HUES64 (cell line): ENCODE measurements at regions not wholly inside any gene's neighbourhood (a gene's known extent, or its start where the extent isn't known, plus 50 kb on each side); places are given as distances from the start of the nearest gene placed in this dataset.

ENCODE experiments used
- H3K27ac ChIP-seq: 2 replicates; pipeline ENCODE4 v1.7.0; 2013; ENCODE audit warnings: low read depth, low read length, inconsistent platforms
- H3K27me3 ChIP-seq: 2 replicates; pipeline ENCODE4 v1.6.1; 2013; ENCODE audit warnings: mild to moderate bottlenecking, low read length; ENCODE audit not compliant: insufficient read depth
- H3K36me3 ChIP-seq: 2 replicates; pipeline ENCODE4 v1.6.1; 2013; ENCODE audit warnings: mild to moderate bottlenecking, low read length; ENCODE audit not compliant: insufficient read depth
- H3K4me1 ChIP-seq: 2 replicates; pipeline ENCODE4 v1.6.1; 2013; ENCODE audit warnings: mild to moderate bottlenecking, low read length, moderate library complexity; ENCODE audit not compliant: insufficient read depth
- H3K4me3 ChIP-seq: 2 replicates; pipeline ENCODE4 v1.5.1; 2013; ENCODE audit warnings: mild to moderate bottlenecking, low read length, moderate library complexity
- H3K9ac ChIP-seq: 2 replicates; pipeline ENCODE4 v1.6.1; 2013; ENCODE audit warnings: mild to moderate bottlenecking, low read depth, low read length
- H3K9me3 ChIP-seq: 2 replicates; pipeline ENCODE4 v1.6.1; 2013; ENCODE audit warnings: low read depth, low read length; ENCODE audit not compliant: insufficient read depth
- WGBS: fragments of 150-250, 120-280 bp; methylation state at CpG from one replicate; pipeline ENCODE4 v1.1.7; 2013; ENCODE audit warnings: missing lambda C conversion rate; 5-methylcytosine and 5-hydroxymethylcytosine counted together

- no peak overlapping the region for H3K4me3 ChIP-seq
- no peaks in the 10 kb centered on the region for H3K27me3 ChIP-seq
- H3K9ac ChIP-seq = no peak overlapping the region
- H3K36me3 ChIP-seq = no peaks in the 10 kb centered on the region
- H3K9me3 ChIP-seq = no peaks in the 10 kb centered on the region
- H3K4me1 ChIP-seq = no peaks in the 10 kb centered on the region
- H3K27ac ChIP-seq = no peak overlapping the region
These were observed 230.8 kb upstream of the NAV3 start for GRCh38 chr12:77599782-77600467.

GRCh38 chr12:77594366-77594765 is 236.3 kb upstream of the NAV3 start:
- H3K27me3 ChIP-seq = no peaks in the 10 kb centered on the region
- no peaks in the 10 kb centered on the region for H3K9me3 ChIP-seq
- H3K27ac ChIP-seq = no peak overlapping the region
- no peaks in the 10 kb centered on the region for H3K36me3 ChIP-seq
- no peak overlapping the region for H3K4me3 ChIP-seq
- H3K9ac ChIP-seq = no peak overlapping the region
- WGBS = 100% methylated on average over 3 of the region's 3 CpGs
- H3K4me1 ChIP-seq = no peaks in the 10 kb centered on the region

- Histone ChIP-seq H3K9me3 (no peaks in the 10 kb centered on the region), H3K27ac (no peak overlapping the region), H3K4me1 (no peaks in the 10 kb centered on the region), H3K36me3 (no peaks in the 10 kb centered on the region), H3K27me3 (no peaks in the 10 kb centered on the region), H3K9ac (no peak overlapping the region), H3K4me3 (no peak overlapping the region)
- 96% methylated on average over 2 of the region's 2 CpGs for WGBS
These were observed 237.9 kb upstream of the NAV3 start for GRCh38 chr12:77592836-77593235.

- H3K36me3 ChIP-seq = no peaks in the 10 kb centered on the region
- H3K4me1 ChIP-seq = no peaks in the 10 kb centered on the region
- no peak overlapping the region for H3K9ac ChIP-seq
- 91% methylated on average over 8 of the region's 9 CpGs for WGBS
- H3K9me3 ChIP-seq = no peaks in the 10 kb centered on the region
- no peaks in the 10 kb centered on the region for H3K27me3 ChIP-seq
- no peak overlapping the region for H3K27ac ChIP-seq
- H3K4me3 ChIP-seq = no peak overlapping the region
These were observed 238.5 kb upstream of the NAV3 start for GRCh38 chr12:77591959-77592743.

GRCh38 chr12:77590306-77590705 is 240.4 kb upstream of the NAV3 start:
- no peak overlapping the region for H3K4me3 ChIP-seq
- no peaks in the 10 kb centered on the region for H3K27me3 ChIP-seq
- no peak overlapping the region for H3K27ac ChIP-seq
- H3K9me3 ChIP-seq = no peaks in the 10 kb centered on the region
- no peaks in the 10 kb centered on the region for H3K36me3 ChIP-seq
- H3K9ac ChIP-seq = no peak overlapping the region
- 93% methylated on average over 1 of the region's 4 CpGs for WGBS
- no peaks in the 10 kb centered on the region for H3K4me1 ChIP-seq

- no peaks in the 10 kb centered on the region for H3K9me3 ChIP-seq
- 91% methylated on average over 3 of the region's 3 CpGs for WGBS
These were observed 245.8 kb upstream of the NAV3 start for GRCh38 chr12:77584860-77585259.

GRCh38 chr12:77578466-77579220 is 252.1 kb upstream of the NAV3 start:
- WGBS = 65% methylated on average over 3 of the region's 4 CpGs
- Histone ChIP-seq H3K36me3 (no peaks in the 10 kb centered on the region), H3K4me3 (no peak overlapping the region), H3K27ac (no peak overlapping the region), H3K9ac (no peak overlapping the region), H3K27me3 (no peaks in the 10 kb centered on the region), H3K9me3 (no peaks in the 10 kb centered on the region), H3K4me1 (no peaks in the 10 kb centered on the region)

More at GRCh38 chr12:77584860-77585259, 245.8 kb upstream of the NAV3 start:
- no peaks in the 10 kb centered on the region for H3K27me3 ChIP-seq
- no peaks in the 10 kb centered on the region for H3K4me1 ChIP-seq
- H3K9ac ChIP-seq = no peak overlapping the region
- H3K27ac ChIP-seq = no peak overlapping the region
- H3K36me3 ChIP-seq = no peaks in the 10 kb centered on the region
- H3K4me3 ChIP-seq = no peak overlapping the region

GRCh38 chr12:77577791-77578190 is 252.9 kb upstream of the NAV3 start:
- Histone ChIP-seq H3K9me3 (no peaks in the 10 kb centered on the region), H3K27ac (no peak overlapping the region), H3K4me3 (no peak overlapping the region), H3K36me3 (no peaks in the 10 kb centered on the region), H3K4me1 (no peaks in the 10 kb centered on the region), H3K27me3 (no peaks in the 10 kb centered on the region), H3K9ac (no peak overlapping the region)
- WGBS = 100% methylated on average over 1 of the region's 1 CpG

- Histone ChIP-seq H3K9ac (no peak overlapping the region), H3K27ac (no peak overlapping the region), H3K9me3 (no peaks in the 10 kb centered on the region), H3K27me3 (no peaks in the 10 kb centered on the region), H3K4me3 (no peak overlapping the region), H3K4me1 (no peaks in the 10 kb centered on the region), H3K36me3 (no peaks in the 10 kb centered on the region)
- WGBS = 95% methylated on average over 2 of the region's 2 CpGs
These were observed 255.2 kb upstream of the NAV3 start for GRCh38 chr12:77575376-77575919.

GRCh38 chr12:77572371-77572770 is 258.3 kb upstream of the NAV3 start:
- Histone ChIP-seq H3K4me3 (no peak overlapping the region), H3K27me3 (no peaks in the 10 kb centered on the region), H3K36me3 (no peaks in the 10 kb centered on the region), H3K27ac (no peak overlapping the region), H3K9me3 (no peaks in the 10 kb centered on the region), H3K9ac (no peak overlapping the region), H3K4me1 (no peaks in the 10 kb centered on the region)
- WGBS = 87% methylated on average over 3 of the region's 3 CpGs

GRCh38 chr12:77571768-77572167 is 258.9 kb upstream of the NAV3 start:
- no peaks in the 10 kb centered on the region for H3K36me3 ChIP-seq
- H3K4me3 ChIP-seq = no peak overlapping the region
- no peaks in the 10 kb centered on the region for H3K4me1 ChIP-seq
- no peaks in the 10 kb centered on the region for H3K9me3 ChIP-seq
- H3K9ac ChIP-seq = no peak overlapping the region
- no peaks in the 10 kb centered on the region for H3K27me3 ChIP-seq
- no peak overlapping the region for H3K27ac ChIP-seq
- 98% methylated on average over 7 of the region's 7 CpGs for WGBS
